WTC11 (cell line): ENCODE measurements at regions not wholly inside any gene's neighbourhood (a gene's known extent, or its start where the extent isn't known, plus 50 kb on each side); places are given as distances from the start of the nearest gene placed in this dataset.

Experiments
- ATAC-seq: fragments of 200-7000 bp; cut with Tn5 transposase; 2 replicates; pipeline ENCODE4 v1.10.0; 2021; ENCODE audit warnings: mild to moderate bottlenecking, moderate library complexity
- CTCF ChIA-PET: fragments of 300-600 bp; sonication (Branson Sonifier 250); formaldehyde crosslinking; loops from one replicate; lab custom pipeline; 2021; ENCODE audit warnings: antibody characterized with exemption; lab: Charles Lee
- POLR2A ChIA-PET: fragments of 350-600 bp; sonication (Branson Sonifier 250); formaldehyde crosslinking; loops from one replicate; lab custom pipeline; 2021; ENCODE audit warnings: antibody characterized with exemption; lab: Charles Lee
- DNase-seq: peaks from one replicate; pipeline ENCODE4 v3.0.0; 2021; ENCODE audit warnings: low spot score
- H3K27ac Mint-ChIP-seq: 2 replicates; pipeline ENCODE4 v1.8.0; 2021; ENCODE audit warnings: mixed read lengths
- H3K27me3 Mint-ChIP-seq: 2 replicates; pipeline ENCODE4 v1.8.0; 2021; ENCODE audit warnings: low read depth, mild to moderate bottlenecking, moderate library complexity, mixed read lengths
- H3K36me3 Mint-ChIP-seq: 2 replicates; pipeline ENCODE4 v1.8.0; 2021; ENCODE audit warnings: mixed read lengths
- H3K4me1 Mint-ChIP-seq: 2 replicates; pipeline ENCODE4 v1.8.0; 2022; ENCODE audit warnings: mixed read lengths
- H3K4me3 Mint-ChIP-seq: 2 replicates; pipeline ENCODE4 v1.8.0; 2021; ENCODE audit warnings: mild to moderate bottlenecking, moderate library complexity, mixed read lengths
- H3K9me3 Mint-ChIP-seq: 2 replicates; pipeline ENCODE4 v1.8.0; 2021; ENCODE audit warnings: mixed read lengths
- AR ChIP-seq: fragments of 250-450 bp; sonication (Bioruptor Pico); IDR thresholded peaks from 2 replicates; pipeline ENCODE4 v1.9.0; 2021; ENCODE audit warnings: mild to moderate bottlenecking
- ATF2 ChIP-seq: sonication (generic); formaldehyde crosslinking; IDR thresholded peaks from 2 replicates; pipeline ENCODE4 v1.8.1; 2022; ENCODE audit warnings: low read depth, missing genetic modification reagents, borderline replicate concordance
- ATF3 ChIP-seq: sonication (generic); formaldehyde crosslinking; conservative IDR thresholded peaks from 2 replicates; pipeline ENCODE4 v1.8.1; 2022; ENCODE audit warnings: mild to moderate bottlenecking, missing genetic modification reagents
- CREM ChIP-seq: sonication (generic); formaldehyde crosslinking; IDR thresholded peaks from 2 replicates; pipeline ENCODE4 v1.8.1; 2022; ENCODE audit warnings: mild to moderate bottlenecking, missing genetic modification reagents, moderate library complexity
- CTCF ChIP-seq: fragments of 200-600 bp; IDR thresholded peaks from 2 replicates; pipeline ENCODE4 v1.8.0; 2022; ENCODE audit warnings: antibody characterized with exemption
- E2F4 ChIP-seq: sonication (generic); formaldehyde crosslinking; IDR thresholded peaks from 2 replicates; pipeline ENCODE4 v1.8.1; 2022; ENCODE audit warnings: low read depth, mild to moderate bottlenecking, moderate library complexity, missing genetic modification reagents, borderline replicate concordance
- E2F5 ChIP-seq: sonication (generic); formaldehyde crosslinking; IDR thresholded peaks from 2 replicates; pipeline ENCODE4 v1.8.1; 2022; ENCODE audit warnings: mild to moderate bottlenecking, moderate library complexity, missing genetic modification reagents
- FOXJ3 ChIP-seq: sonication (generic); formaldehyde crosslinking; IDR thresholded peaks from 2 replicates; pipeline ENCODE4 v1.9.0; 2021; ENCODE audit warnings: missing genetic modification reagents, mild to moderate bottlenecking, borderline replicate concordance
- FOXP4 ChIP-seq: sonication (generic); formaldehyde crosslinking; IDR thresholded peaks from 2 replicates; pipeline ENCODE4 v1.8.0; 2022; ENCODE audit warnings: mild to moderate bottlenecking, missing genetic modification reagents
- JUN ChIP-seq: sonication (generic); formaldehyde crosslinking; IDR thresholded peaks from 2 replicates; pipeline ENCODE4 v1.8.0; 2023; ENCODE audit warnings: mild to moderate bottlenecking, missing genetic modification reagents
- MAX ChIP-seq: sonication (generic); formaldehyde crosslinking; IDR thresholded peaks from 2 replicates; pipeline ENCODE4 v1.8.0; 2022; ENCODE audit warnings: mild to moderate bottlenecking, missing genetic modification reagents
- NFYB ChIP-seq: sonication (generic); formaldehyde crosslinking; conservative IDR thresholded peaks from 2 replicates; pipeline ENCODE4 v1.8.0; 2022; ENCODE audit warnings: low read depth, missing genetic modification reagents
- SMAD4 ChIP-seq: sonication (generic); formaldehyde crosslinking; IDR thresholded peaks from 2 replicates; pipeline ENCODE4 v1.8.0; 2022; ENCODE audit warnings: mild to moderate bottlenecking, missing genetic modification reagents
- SOX15 ChIP-seq: fragments of 250-450 bp; sonication (Bioruptor Pico); IDR thresholded peaks from 2 replicates; pipeline ENCODE4 v1.9.0; 2021; ENCODE audit warnings: mild to moderate bottlenecking
- TEAD4 ChIP-seq: sonication (generic); formaldehyde crosslinking; IDR thresholded peaks from 2 replicates; pipeline ENCODE4 v1.8.0; 2022; ENCODE audit warnings: mild to moderate bottlenecking, missing genetic modification reagents
- TP53 ChIP-seq: sonication (generic); formaldehyde crosslinking; IDR thresholded peaks from 2 replicates; pipeline ENCODE4 v1.8.1; 2023; ENCODE audit warnings: mild to moderate bottlenecking, missing genetic modification reagents
- ZNF263 ChIP-seq: sonication (generic); formaldehyde crosslinking; IDR thresholded peaks from 2 replicates; pipeline ENCODE4 v1.8.1; 2022; ENCODE audit warnings: low read depth, mild to moderate bottlenecking, moderate library complexity, missing genetic modification reagents
- ZNF281 ChIP-seq: sonication (generic); formaldehyde crosslinking; IDR thresholded peaks from 2 replicates; pipeline ENCODE4 v1.8.0; 2023; ENCODE audit warnings: mild to moderate bottlenecking, missing genetic modification reagents
- ZNF416 ChIP-seq: fragments of 250-450 bp; sonication (Bioruptor Pico); IDR thresholded peaks from 2 replicates; pipeline ENCODE4 v1.9.0; 2021; ENCODE audit warnings: mild to moderate bottlenecking, inconsistent platforms
- ZNF512 ChIP-seq: sonication (generic); formaldehyde crosslinking; IDR thresholded peaks from 2 replicates; pipeline ENCODE4 v1.8.1; 2022; ENCODE audit warnings: missing genetic modification reagents, borderline replicate concordance

GRCh38 chr13:109875746-109876145, 89.4 kb upstream of the IRS2 start (continued):
- TF ChIP-seq ZNF281, result no peak
- TF ChIP-seq CTCF, result no peak
- no peak for TF ChIP-seq SOX15 (CRISPR knock-in tag)
- TF ChIP-seq JUN, result no peak
- no peak for TF ChIP-seq SMAD4 (CRISPR knock-in tag)
- TF ChIP-seq ZNF416 (CRISPR knock-in tag), result no peak
- TF ChIP-seq ATF3, result no peak
- TF ChIP-seq TEAD4 (CRISPR knock-in tag), result no peak
- no peak for TF ChIP-seq TP53 (CRISPR knock-in tag)
- TF ChIP-seq FOXJ3, result no peak
- no peak for TF ChIP-seq FOXP4 (CRISPR knock-in tag)

- POLR2A ChIA-PET, result no interaction called here
- Mint-ChIP-seq H3K27me3 (no peaks in the 10 kb centered on the region; the same call in 1 of the 2 replicates), H3K4me1 (peaks cover 17% of the 10 kb centered on the region), H3K27ac (no peak overlapping the region), H3K36me3 (no peaks in the 10 kb centered on the region), H3K9me3 (no peaks in the 10 kb centered on the region), H3K4me3 (no peak overlapping the region)
- DNase-seq (no peak), ATAC-seq (no peak)
- CTCF ChIA-PET, result no interaction called here
- TF ChIP-seq ATF2 (CRISPR knock-in tag) (no peak), E2F4 (CRISPR knock-in tag) (no peak), MAX (CRISPR knock-in tag) (no peak), ZNF512 (CRISPR knock-in tag) (no peak), ZNF263 (no peak), NFYB (CRISPR knock-in tag) (no peak), E2F5 (CRISPR knock-in tag) (no peak), AR (CRISPR knock-in tag) (no peak), CREM (CRISPR knock-in tag) (no peak)
Observed at GRCh38 chr13:109874484-109875454, 88.4 kb upstream of the IRS2 start.
